HL-60 (cell line): ENCODE measurements at regions not wholly inside any gene's neighbourhood (a gene's known extent, or its start where the extent isn't known, plus 50 kb on each side); places are given as distances from the start of the nearest gene placed in this dataset.

Source experiments
- GABPA ChIP-seq: IDR thresholded peaks from 2 replicates; pipeline ENCODE4 v1.6.1; 2012; ENCODE audit warnings: low read depth
- POLR2AphosphoS5 ChIP-seq: IDR thresholded peaks from 2 replicates; pipeline ENCODE4 v1.6.1; 2012; ENCODE audit warnings: low read depth
- SPI1 ChIP-seq: IDR thresholded peaks from 2 replicates; pipeline ENCODE4 v1.6.1; 2012; ENCODE audit warnings: low read depth, mild to moderate bottlenecking, borderline replicate concordance
- TF ChIP-seq, protein P1 (sequence below): IDR thresholded peaks from one replicate; pipeline ENCODE4 v1.5.1; 2011; ENCODE audit warnings: low read length, control low read depth, inconsistent platforms; ENCODE audit not compliant: insufficient read depth
- TF ChIP-seq, protein P2 (sequence below): IDR thresholded peaks from 2 replicates; pipeline ENCODE4 v1.6.1; 2012; ENCODE audit warnings: low read depth; ENCODE audit not compliant: insufficient replicate concordance

DNA sequence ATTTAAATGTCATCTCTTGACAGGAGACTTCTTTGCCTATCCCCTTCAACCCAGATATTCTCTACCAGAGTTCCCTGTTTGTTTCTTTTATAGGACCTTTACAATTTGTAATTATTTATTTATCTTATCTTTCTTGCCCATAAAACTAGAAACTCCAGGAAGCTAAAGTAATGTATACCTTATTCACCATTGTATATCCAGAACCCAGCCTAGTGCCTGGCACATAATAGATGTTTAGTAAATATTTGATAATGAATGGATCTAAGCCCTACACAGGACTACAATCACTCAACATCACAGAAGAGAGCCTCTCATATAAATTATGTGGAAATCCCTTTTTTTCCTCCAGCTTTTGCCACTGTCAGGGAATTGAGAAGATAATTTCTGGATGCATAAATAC lies 125.6 kb upstream of the CNOT2 start:
- TF ChIP-seq POLR2AphosphoS5 = no peak
- TF ChIP-seq, protein P1, sequence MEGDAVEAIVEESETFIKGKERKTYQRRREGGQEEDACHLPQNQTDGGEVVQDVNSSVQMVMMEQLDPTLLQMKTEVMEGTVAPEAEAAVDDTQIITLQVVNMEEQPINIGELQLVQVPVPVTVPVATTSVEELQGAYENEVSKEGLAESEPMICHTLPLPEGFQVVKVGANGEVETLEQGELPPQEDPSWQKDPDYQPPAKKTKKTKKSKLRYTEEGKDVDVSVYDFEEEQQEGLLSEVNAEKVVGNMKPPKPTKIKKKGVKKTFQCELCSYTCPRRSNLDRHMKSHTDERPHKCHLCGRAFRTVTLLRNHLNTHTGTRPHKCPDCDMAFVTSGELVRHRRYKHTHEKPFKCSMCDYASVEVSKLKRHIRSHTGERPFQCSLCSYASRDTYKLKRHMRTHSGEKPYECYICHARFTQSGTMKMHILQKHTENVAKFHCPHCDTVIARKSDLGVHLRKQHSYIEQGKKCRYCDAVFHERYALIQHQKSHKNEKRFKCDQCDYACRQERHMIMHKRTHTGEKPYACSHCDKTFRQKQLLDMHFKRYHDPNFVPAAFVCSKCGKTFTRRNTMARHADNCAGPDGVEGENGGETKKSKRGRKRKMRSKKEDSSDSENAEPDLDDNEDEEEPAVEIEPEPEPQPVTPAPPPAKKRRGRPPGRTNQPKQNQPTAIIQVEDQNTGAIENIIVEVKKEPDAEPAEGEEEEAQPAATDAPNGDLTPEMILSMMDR = no peak
- TF ChIP-seq GABPA = no peak
- TF ChIP-seq, protein P2, sequence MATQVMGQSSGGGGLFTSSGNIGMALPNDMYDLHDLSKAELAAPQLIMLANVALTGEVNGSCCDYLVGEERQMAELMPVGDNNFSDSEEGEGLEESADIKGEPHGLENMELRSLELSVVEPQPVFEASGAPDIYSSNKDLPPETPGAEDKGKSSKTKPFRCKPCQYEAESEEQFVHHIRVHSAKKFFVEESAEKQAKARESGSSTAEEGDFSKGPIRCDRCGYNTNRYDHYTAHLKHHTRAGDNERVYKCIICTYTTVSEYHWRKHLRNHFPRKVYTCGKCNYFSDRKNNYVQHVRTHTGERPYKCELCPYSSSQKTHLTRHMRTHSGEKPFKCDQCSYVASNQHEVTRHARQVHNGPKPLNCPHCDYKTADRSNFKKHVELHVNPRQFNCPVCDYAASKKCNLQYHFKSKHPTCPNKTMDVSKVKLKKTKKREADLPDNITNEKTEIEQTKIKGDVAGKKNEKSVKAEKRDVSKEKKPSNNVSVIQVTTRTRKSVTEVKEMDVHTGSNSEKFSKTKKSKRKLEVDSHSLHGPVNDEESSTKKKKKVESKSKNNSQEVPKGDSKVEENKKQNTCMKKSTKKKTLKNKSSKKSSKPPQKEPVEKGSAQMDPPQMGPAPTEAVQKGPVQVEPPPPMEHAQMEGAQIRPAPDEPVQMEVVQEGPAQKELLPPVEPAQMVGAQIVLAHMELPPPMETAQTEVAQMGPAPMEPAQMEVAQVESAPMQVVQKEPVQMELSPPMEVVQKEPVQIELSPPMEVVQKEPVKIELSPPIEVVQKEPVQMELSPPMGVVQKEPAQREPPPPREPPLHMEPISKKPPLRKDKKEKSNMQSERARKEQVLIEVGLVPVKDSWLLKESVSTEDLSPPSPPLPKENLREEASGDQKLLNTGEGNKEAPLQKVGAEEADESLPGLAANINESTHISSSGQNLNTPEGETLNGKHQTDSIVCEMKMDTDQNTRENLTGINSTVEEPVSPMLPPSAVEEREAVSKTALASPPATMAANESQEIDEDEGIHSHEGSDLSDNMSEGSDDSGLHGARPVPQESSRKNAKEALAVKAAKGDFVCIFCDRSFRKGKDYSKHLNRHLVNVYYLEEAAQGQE = no peak
- no peak for TF ChIP-seq SPI1
